Epithelial cell of proximal tubule (primary cell): ENCODE measurements at regions not wholly inside any gene's neighbourhood (a gene's known extent, or its start where the extent isn't known, plus 50 kb on each side); places are given as distances from the start of the nearest gene placed in this dataset.

Source experiments
- DNase-seq: peaks from one replicate; pipeline ENCODE4 v3.0.0-alpha.2; 2011; ENCODE audit warnings: low read depth
- H3K4me3 ChIP-seq: 2 replicates; pipeline ENCODE4 v1.5.1; 2011; ENCODE audit warnings: low read depth, mild to moderate bottlenecking, low read length
- TF ChIP-seq, protein P1 (sequence below): conservative IDR thresholded peaks from 2 replicates; pipeline ENCODE4 v1.5.1; 2012; ENCODE audit warnings: low read depth, mild to moderate bottlenecking, low read length

DNA sequence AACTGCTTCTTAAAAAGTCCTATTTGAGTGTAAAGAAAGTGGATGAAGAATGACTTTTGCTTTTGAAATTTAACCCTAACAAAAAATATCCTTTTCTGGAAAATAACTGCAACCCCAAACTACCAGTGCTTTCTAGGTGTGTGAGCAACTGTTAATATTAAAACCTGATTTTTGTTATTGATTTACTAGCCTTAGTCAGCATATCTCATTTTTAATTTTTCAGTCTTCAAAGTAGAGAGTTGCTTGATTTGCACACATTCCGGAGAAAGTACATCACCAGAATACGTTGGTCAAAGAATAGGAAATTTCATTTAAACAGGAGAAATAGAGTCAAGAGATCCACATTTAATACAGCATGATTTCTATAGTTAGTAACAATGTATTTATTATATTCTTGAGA is 141.8 kb upstream of the ADAMTS5 start:
- TF ChIP-seq, protein P1, sequence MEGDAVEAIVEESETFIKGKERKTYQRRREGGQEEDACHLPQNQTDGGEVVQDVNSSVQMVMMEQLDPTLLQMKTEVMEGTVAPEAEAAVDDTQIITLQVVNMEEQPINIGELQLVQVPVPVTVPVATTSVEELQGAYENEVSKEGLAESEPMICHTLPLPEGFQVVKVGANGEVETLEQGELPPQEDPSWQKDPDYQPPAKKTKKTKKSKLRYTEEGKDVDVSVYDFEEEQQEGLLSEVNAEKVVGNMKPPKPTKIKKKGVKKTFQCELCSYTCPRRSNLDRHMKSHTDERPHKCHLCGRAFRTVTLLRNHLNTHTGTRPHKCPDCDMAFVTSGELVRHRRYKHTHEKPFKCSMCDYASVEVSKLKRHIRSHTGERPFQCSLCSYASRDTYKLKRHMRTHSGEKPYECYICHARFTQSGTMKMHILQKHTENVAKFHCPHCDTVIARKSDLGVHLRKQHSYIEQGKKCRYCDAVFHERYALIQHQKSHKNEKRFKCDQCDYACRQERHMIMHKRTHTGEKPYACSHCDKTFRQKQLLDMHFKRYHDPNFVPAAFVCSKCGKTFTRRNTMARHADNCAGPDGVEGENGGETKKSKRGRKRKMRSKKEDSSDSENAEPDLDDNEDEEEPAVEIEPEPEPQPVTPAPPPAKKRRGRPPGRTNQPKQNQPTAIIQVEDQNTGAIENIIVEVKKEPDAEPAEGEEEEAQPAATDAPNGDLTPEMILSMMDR: no peak
- no peak for DNase-seq
- no peak overlapping the region for H3K4me3 ChIP-seq

- TF ChIP-seq, protein P1: no peak
- no peak for DNase-seq
- H3K4me3 ChIP-seq: no peak overlapping the region
Measured at GRCh38 chr21:27108228-27108627, 141.3 kb upstream of the ADAMTS5 start.

- no peak overlapping the region for H3K4me3 ChIP-seq
- TF ChIP-seq, protein P1: no peak
- DNase-seq: no peak
Measured at GRCh38 chr21:27104846-27105431, 138.1 kb upstream of the ADAMTS5 start.

- TF ChIP-seq, protein P1: no peak
Measured at GRCh38 chr21:27103768-27104167, 136.9 kb upstream of the ADAMTS5 start.

DNA sequence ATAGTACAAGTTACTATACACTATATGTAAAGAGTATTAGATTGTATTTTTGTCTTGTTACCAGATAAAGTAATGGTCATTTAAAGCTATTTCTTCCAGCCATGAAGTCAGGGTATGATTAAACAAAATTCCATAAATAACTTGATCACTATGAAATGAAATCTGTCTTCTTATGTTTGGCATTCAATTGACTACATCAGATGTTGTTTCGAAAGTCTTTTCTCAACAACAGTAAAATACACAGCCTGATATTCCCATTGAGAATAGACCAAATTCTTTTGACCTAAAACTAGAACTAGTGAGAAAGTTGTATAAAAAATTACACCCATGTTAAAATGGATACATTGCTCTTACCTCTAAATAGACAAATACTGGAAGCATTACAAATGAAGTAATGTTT is 134.6 kb upstream of the ADAMTS5 start:
- no peak for DNase-seq
- TF ChIP-seq, protein P1: no peak
- H3K4me3 ChIP-seq: no peak overlapping the region

More at GRCh38 chr21:27103768-27104167, 136.9 kb upstream of the ADAMTS5 start:
- no peak overlapping the region for H3K4me3 ChIP-seq
- no peak for DNase-seq

DNA sequence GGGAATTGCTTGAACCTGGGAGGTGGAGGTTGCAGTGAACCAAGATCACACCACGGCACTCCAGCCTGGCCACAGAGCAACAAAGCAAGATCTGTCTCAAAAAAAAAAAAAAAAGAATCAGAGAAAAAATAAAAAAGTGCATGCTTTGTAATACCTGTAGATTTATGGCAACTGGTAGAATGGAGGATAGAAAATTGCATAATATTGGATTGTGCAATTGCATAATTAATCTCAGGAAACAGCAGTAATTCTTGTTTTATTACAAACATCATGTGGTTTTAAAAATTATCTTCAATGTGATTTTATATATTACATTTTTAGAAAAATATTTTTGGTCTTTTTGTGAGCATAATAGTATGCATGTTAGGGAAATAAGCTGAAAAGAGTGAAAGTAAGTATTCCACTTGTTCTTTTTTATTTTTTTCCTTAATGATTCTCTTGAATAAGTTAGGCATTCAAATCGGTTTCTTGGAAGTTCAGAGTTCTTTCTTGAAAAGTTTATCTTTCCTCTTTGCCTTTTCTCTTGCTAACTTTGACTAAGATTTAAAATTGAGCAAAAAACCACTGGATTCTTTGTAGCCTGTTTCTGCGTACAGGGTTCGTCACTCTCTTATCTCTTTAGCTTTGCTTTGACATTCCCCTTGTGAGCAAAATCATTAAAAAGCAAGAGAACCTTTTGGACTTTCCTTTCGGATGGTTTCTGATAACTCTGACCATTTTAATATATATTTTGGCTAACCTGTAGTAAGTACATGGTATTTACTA is 127.5 kb upstream of the ADAMTS5 start:
- DNase-seq: no peak
- TF ChIP-seq, protein P1: no peak
- H3K4me3 ChIP-seq: no peak overlapping the region

- no peak overlapping the region for H3K4me3 ChIP-seq
- TF ChIP-seq, protein P1: no peak
Measured at GRCh38 chr21:27086630-27087029, 119.7 kb upstream of the ADAMTS5 start.

More at GRCh38 chr21:27086630-27087029, 119.7 kb upstream of the ADAMTS5 start:
- no peak for DNase-seq
